HG03571 (cell line): ENCODE measurements at regions not wholly inside any gene's neighbourhood (a gene's known extent, or its start where the extent isn't known, plus 50 kb on each side); places are given as distances from the start of the nearest gene placed in this dataset.
"Not testable (repeated sequence)": the region's sequence is repeated elsewhere in the genome, so short reads cannot be mapped to it uniquely, and the experiment has no call there.

Experiments used
- ATAC-seq: cut with Tn5 transposase; IDR thresholded peaks from one replicate; pipeline ENCODE4 v1.9.1; 2021; ENCODE audit not compliant: unreplicated experiment

GRCh38 chr5:130502702-130503101, 598.4 kb downstream of the CHSY3 start:
- no peak for ATAC-seq

GRCh38 chr5:130501151-130501865, 597.0 kb downstream of the CHSY3 start:
- ATAC-seq: no peak

- ATAC-seq: not testable (repeated sequence)
Observed at GRCh38 chr5:130500495-130500894, 596.2 kb downstream of the CHSY3 start.

- ATAC-seq: no peak
Observed at GRCh38 chr5:130496215-130496614, 592.0 kb downstream of the CHSY3 start.

GRCh38 chr5:130488252-130488651, 584.0 kb downstream of the CHSY3 start:
- ATAC-seq: no peak

GRCh38 chr5:130479045-130479804, 575.0 kb downstream of the CHSY3 start:
- ATAC-seq: no peak

- ATAC-seq: no peak
Observed at GRCh38 chr5:130476325-130476724, 572.1 kb downstream of the CHSY3 start.

- ATAC-seq: no peak
Observed at GRCh38 chr5:130462516-130462915, 558.3 kb downstream of the CHSY3 start.

- no peak for ATAC-seq
Observed at GRCh38 chr5:130455175-130455574, 550.9 kb downstream of the CHSY3 start.

GRCh38 chr5:130452744-130453143, 548.5 kb downstream of the CHSY3 start:
- ATAC-seq: no peak

GRCh38 chr5:130436430-130436829, 532.2 kb downstream of the CHSY3 start:
- ATAC-seq: no peak

GRCh38 chr5:130427222-130427955, 523.1 kb downstream of the CHSY3 start:
- ATAC-seq: no peak

- ATAC-seq: no peak
Observed at GRCh38 chr5:130425424-130425823, 521.2 kb downstream of the CHSY3 start.

- ATAC-seq: no peak
Observed at GRCh38 chr5:130424341-130424740, 520.1 kb downstream of the CHSY3 start.

- ATAC-seq: no peak
Observed at GRCh38 chr5:130402906-130403305, 498.6 kb downstream of the CHSY3 start.

- ATAC-seq: no peak
Observed at GRCh38 chr5:130400091-130400490, 495.8 kb downstream of the CHSY3 start.

- no peak for ATAC-seq
Observed at GRCh38 chr5:130398825-130399224, 494.6 kb downstream of the CHSY3 start.

GRCh38 chr5:130397727-130398126, 493.5 kb downstream of the CHSY3 start:
- not testable (repeated sequence) for ATAC-seq

GRCh38 chr5:130397132-130397531, 492.9 kb downstream of the CHSY3 start:
- ATAC-seq: no peak

- not testable (repeated sequence) for ATAC-seq
Observed at GRCh38 chr5:130391727-130392264, 487.5 kb downstream of the CHSY3 start.

GRCh38 chr5:130386155-130386554, 481.9 kb downstream of the CHSY3 start:
- ATAC-seq: no peak
